ENCODE measurements at regions not wholly inside any gene's neighbourhood (a gene's known extent, or its start where the extent isn't known, plus 50 kb on each side); places are given as distances from the start of the nearest gene placed in this dataset.

GRCh38 chr4:19791422-19792123 lies 460.1 kb upstream of the SLIT2 start:
- no peak for DNase-seq

GRCh38 chr4:19786616-19787015 lies 465.1 kb upstream of the SLIT2 start:
- DNase-seq = no peak

- no peak for DNase-seq
Measured at GRCh38 chr4:19783667-19784223, 468.0 kb upstream of the SLIT2 start.

- no peak for DNase-seq
Measured at GRCh38 chr4:19780871-19781270, 470.8 kb upstream of the SLIT2 start.

GRCh38 chr4:19776929-19777328 lies 474.8 kb upstream of the SLIT2 start:
- DNase-seq = no peak

GRCh38 chr4:19776021-19776459 lies 475.7 kb upstream of the SLIT2 start:
- DNase-seq = no peak

- no peak for DNase-seq
Measured at GRCh38 chr4:19774690-19775256, 476.9 kb upstream of the SLIT2 start.

GRCh38 chr4:19772581-19772980 lies 479.1 kb upstream of the SLIT2 start:
- no peak for DNase-seq

- DNase-seq = no peak
Measured at GRCh38 chr4:19756661-19757060, 495.0 kb upstream of the SLIT2 start.

GRCh38 chr4:19752599-19752998 lies 499.1 kb upstream of the SLIT2 start:
- no peak for DNase-seq

- peak; percentile 91 to 94 for DNase-seq
Measured at GRCh38 chr4:19748519-19749479, 502.9 kb upstream of the SLIT2 start.

GRCh38 chr4:19746377-19746776 lies 505.3 kb upstream of the SLIT2 start:
- no peak for DNase-seq

- DNase-seq = no peak
Measured at GRCh38 chr4:19743115-19743638, 508.5 kb upstream of the SLIT2 start.

- DNase-seq = no peak
Measured at GRCh38 chr4:19739101-19739651, 512.5 kb upstream of the SLIT2 start.

GRCh38 chr4:19736968-19737756 lies 514.5 kb upstream of the SLIT2 start:
- DNase-seq = no peak

- no peak for DNase-seq
Measured at GRCh38 chr4:19735012-19735411, 516.7 kb upstream of the SLIT2 start.

GRCh38 chr4:19729886-19730651 lies 521.6 kb upstream of the SLIT2 start:
- DNase-seq = no peak

- no peak for DNase-seq
Measured at GRCh38 chr4:19728773-19729172, 522.9 kb upstream of the SLIT2 start.

GRCh38 chr4:19727141-19727540 lies 524.6 kb upstream of the SLIT2 start:
- DNase-seq = no peak

GRCh38 chr4:19725130-19725529 lies 526.6 kb upstream of the SLIT2 start:
- no peak for DNase-seq

All from right lung (tissue), 2 donors.